ENCODE measurements at regions not wholly inside any gene's neighbourhood (a gene's known extent, or its start where the extent isn't known, plus 50 kb on each side); places are given as distances from the start of the nearest gene placed in this dataset.

DNA sequence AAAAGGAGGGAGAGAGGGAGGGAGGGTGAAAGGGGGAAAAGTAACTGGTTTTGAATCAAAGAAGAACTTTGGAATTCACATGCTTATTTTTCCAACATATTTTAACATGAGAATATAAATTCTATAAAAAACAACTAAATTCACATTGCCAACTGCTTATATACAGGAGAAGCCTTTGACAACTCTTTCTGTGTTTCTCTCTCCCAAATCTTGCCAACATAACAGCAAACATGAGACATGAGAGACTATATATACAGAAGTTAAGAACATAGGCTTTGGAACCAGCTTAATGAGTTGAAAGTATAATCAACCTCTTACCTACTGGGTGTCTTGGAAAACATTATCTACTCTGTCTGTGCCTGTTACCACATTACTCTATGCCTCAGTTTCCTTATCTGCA, 493.3 kb downstream of the RFC3 start:
- TF ChIP-seq, protein P1, sequence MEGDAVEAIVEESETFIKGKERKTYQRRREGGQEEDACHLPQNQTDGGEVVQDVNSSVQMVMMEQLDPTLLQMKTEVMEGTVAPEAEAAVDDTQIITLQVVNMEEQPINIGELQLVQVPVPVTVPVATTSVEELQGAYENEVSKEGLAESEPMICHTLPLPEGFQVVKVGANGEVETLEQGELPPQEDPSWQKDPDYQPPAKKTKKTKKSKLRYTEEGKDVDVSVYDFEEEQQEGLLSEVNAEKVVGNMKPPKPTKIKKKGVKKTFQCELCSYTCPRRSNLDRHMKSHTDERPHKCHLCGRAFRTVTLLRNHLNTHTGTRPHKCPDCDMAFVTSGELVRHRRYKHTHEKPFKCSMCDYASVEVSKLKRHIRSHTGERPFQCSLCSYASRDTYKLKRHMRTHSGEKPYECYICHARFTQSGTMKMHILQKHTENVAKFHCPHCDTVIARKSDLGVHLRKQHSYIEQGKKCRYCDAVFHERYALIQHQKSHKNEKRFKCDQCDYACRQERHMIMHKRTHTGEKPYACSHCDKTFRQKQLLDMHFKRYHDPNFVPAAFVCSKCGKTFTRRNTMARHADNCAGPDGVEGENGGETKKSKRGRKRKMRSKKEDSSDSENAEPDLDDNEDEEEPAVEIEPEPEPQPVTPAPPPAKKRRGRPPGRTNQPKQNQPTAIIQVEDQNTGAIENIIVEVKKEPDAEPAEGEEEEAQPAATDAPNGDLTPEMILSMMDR (IDR thresholded peaks at IDR 0.05; ENCODE audit: low read depth, low read length): no peak
- TF ChIP-seq POLR2A (IDR thresholded peaks at IDR 0.05; ENCODE audit: extremely low read depth, insufficient read length) (no peak), MAX (IDR thresholded peaks at IDR 0.05; ENCODE audit: low read depth, low read length) (no peak), MYC (IDR thresholded peaks at IDR 0.05; ENCODE audit: low read depth, low read length) (no peak)
